Erythroblast (primary cell): ENCODE measurements at regions not wholly inside any gene's neighbourhood (a gene's known extent, or its start where the extent isn't known, plus 50 kb on each side); places are given as distances from the start of the nearest gene placed in this dataset.

Source experiments
- GATA1 ChIP-seq: IDR thresholded peaks from 2 replicates; pipeline ENCODE4 v1.6.1; 2011; ENCODE audit warnings: low read depth, mild to moderate bottlenecking, control low read depth, low read length, moderate library complexity
- POLR2A ChIP-seq: IDR thresholded peaks from 2 replicates; pipeline ENCODE4 v1.6.1; 2011; ENCODE audit warnings: mild to moderate bottlenecking, low read length

GRCh38 chr3:148583793-148584192 lies 113.9 kb upstream of the AGTR1 start:
- TF ChIP-seq POLR2A (no peak), GATA1 (no peak)
